ENCODE measurements at regions not wholly inside any gene's neighbourhood (a gene's known extent, or its start where the extent isn't known, plus 50 kb on each side); places are given as distances from the start of the nearest gene placed in this dataset.

- TF ChIP-seq CTCF (conservative IDR thresholded peaks at IDR 0.05; ENCODE audit: low read depth, low read length) (no peak), EZH2phosphoT487 (IDR thresholded peaks at IDR 0.05; ENCODE audit: borderline replicate concordance, low read length) (no peak)
Measured at GRCh38 chr6:121835662-121836061, 400.2 kb downstream of the GJA1 start.

All from PC-3 (cell line).